GM20000 (cell line): ENCODE measurements at regions not wholly inside any gene's neighbourhood (a gene's known extent, or its start where the extent isn't known, plus 50 kb on each side); places are given as distances from the start of the nearest gene placed in this dataset.

ENCODE experiments used
- DNase-seq: peaks from one replicate; pipeline ENCODE4 v3.0.0; 2012; ENCODE audit warnings: low spot score
- CTCF ChIP-seq: IDR thresholded peaks from 2 replicates; pipeline ENCODE4 v1.5.1; 2012; ENCODE audit warnings: mild to moderate bottlenecking, control low read depth; ENCODE audit errors: extremely low read depth, missing control alignments

DNA sequence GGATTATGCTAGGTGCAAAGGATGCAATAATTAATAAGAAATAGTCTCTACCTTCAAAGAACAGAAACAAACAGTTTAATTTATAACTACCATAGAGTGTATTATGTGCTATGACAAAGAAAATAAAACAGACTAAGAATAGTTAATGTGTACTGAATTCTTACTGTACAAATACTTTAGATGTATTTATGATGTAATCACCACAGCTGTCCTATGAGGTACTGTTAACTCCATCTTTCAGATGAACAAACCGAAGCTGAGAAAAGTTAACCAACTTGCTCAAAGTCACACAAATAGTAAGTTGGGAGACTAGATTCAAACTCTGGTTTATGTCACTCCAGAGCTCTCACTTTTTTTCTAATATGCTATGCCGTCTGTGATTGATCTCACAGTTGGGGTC, 77.0 kb upstream of the FGGY start:
- no peak for TF ChIP-seq CTCF
- no peak for DNase-seq

DNA sequence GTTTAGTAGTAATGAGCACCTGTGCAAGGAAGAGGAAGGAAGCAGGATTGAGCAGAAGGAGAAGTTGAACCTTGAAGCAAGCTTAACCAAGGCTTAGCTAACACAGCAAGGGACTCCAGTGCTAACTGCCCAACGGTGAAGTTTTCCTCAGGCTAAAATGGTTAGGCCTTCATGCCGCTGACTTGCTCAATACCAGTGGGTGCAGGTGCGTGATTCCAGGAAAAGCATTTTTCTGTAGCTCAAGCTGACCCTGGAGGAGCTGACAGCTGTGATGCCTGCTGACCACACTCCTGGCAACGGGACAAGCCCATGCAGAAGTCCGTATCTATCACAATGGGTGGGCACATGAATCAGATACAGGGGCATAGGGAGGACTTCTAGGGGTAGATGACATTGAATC, 76.5 kb upstream of the FGGY start:
- no peak for DNase-seq
- TF ChIP-seq CTCF: no peak

GRCh38 chr1:59223198-59223597, 73.7 kb upstream of the FGGY start:
- no peak for DNase-seq
- no peak for TF ChIP-seq CTCF

GRCh38 chr1:59223989-59224634, 72.8 kb upstream of the FGGY start:
- no peak for DNase-seq
- no peak for TF ChIP-seq CTCF

DNA sequence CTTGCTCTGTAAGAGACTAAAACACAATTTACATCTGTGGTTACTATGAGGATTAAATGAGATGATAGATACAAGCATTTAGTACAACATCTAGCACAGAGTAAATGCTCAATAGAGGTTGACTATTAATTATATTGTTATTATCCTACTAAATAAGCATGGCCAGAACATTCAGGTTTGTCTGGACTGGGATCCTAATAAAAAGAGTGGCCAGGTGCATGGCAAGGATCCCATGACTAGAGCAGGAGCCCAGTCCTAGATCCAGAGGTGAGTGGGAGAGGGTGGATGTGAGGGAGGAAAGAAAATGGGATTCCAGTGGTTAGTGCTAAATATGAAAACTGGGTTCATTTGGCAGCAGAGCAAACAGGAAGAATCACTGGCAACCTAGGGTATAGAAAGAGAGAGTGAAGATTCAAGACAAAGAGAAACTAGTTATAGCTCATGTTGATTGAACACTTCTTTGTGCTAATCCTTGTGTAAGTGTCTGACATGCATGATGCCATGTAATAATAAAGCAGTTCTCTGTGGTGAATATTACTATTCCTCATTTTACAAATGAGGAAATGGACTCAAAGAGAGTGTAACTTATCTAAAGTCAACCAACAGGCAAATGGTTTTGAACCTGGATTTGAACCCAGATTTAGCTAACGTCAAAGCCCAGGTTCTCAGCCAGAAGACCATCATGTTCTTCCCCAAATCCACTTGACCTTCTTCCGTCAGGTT, 71.1 kb upstream of the FGGY start:
- no peak for TF ChIP-seq CTCF
- no peak for DNase-seq

- TF ChIP-seq CTCF: no peak
- peak; percentile 7 for DNase-seq
Observed at GRCh38 chr1:59229138-59229537, 67.8 kb upstream of the FGGY start.

DNA sequence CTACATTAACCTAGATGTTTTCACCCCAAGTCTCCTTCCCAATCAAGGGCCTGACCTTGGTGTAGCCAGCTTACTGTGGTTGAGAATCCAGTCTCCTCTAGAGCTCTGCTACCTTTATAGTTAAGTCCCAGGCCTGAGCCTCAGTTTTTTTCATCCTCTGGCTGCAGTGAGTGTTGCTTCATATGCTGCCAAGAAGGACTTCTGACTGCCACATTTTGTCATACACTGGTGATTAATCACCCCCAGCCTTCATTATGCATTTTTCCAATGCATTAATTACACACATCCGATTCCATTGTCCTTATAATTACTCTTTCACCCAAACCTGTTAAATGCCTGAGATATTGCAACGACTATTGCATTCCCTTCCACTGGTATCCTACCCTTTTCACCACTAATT, 66.3 kb upstream of the FGGY start:
- no peak for DNase-seq
- no peak for TF ChIP-seq CTCF
